ENCODE measurements at regions not wholly inside any gene's neighbourhood (a gene's known extent, or its start where the extent isn't known, plus 50 kb on each side); places are given as distances from the start of the nearest gene placed in this dataset.
A peak's percentile ranks its signal among the peaks of the same experiment; 100 is the strongest.

GRCh38 chr16:13552062-13552959, 367.6 kb upstream of the ERCC4 start:
- WGBS (ENCODE audit: extremely low coverage, insufficient read length, low lambda C conversion rate) = no CpG with 5 or more reads among the region's 15 CpGs
- H3K23ac ChIP-seq (ENCODE audit: insufficient read length, low read depth, low read length) = no peak overlapping the region
- H3K79me1 ChIP-seq (ENCODE audit: insufficient read depth, low read depth, low read length, poor library complexity, severe bottlenecking) = no peaks in the 10 kb centered on the region
- no peak overlapping the region for H2BK15ac ChIP-seq (ENCODE audit: low read depth, low read length)
- TF ChIP-seq CTCF (conservative IDR thresholded peaks at IDR 0.05) = peak; percentile 62
- Mint-ChIP-seq H3K27me3 (ENCODE audit: low read depth) (no peaks in the 10 kb centered on the region; the same call in 1 of the 2 replicates), H3K9me3 (no peaks in the 10 kb centered on the region), H3K4me3 (no peak overlapping the region), H3K27ac (peak overlapping the region in 1 of 3 experiments; percentile 5; a peak in 2 of 7 replicates), H3K4me1 (peaks cover 28 to 36% of the 10 kb centered on the region in 2 experiments), H3K36me3 (ENCODE audit: insufficient read depth in 1 of 3, low read depth in 3 of 3) (no peaks in the 10 kb centered on the region)
- H2AK5ac ChIP-seq (ENCODE audit: insufficient read length, low read length) = no peak overlapping the region
- H4K5ac ChIP-seq (ENCODE audit: insufficient read length, low read depth, low read length) = no peak overlapping the region
- no peak overlapping the region for H3K4me2 ChIP-seq (ENCODE audit: insufficient read depth, insufficient read length, low read length)
- no peak overlapping the region for H2BK20ac ChIP-seq (ENCODE audit: low read depth, low read length, poor library complexity, severe bottlenecking)
- H4K20me1 ChIP-seq (ENCODE audit: control insufficient read depth, insufficient read depth, insufficient read length) = no peaks in the 10 kb centered on the region
- DNase-seq = no peak
- H3K9ac ChIP-seq (ENCODE audit: extremely low read depth, insufficient read length, low read length) = no peak overlapping the region
- H4K91ac ChIP-seq (ENCODE audit: insufficient read length, low read depth, low read length) = peak overlapping the region; percentile 57
- H3K18ac ChIP-seq (ENCODE audit: insufficient read length, low read depth, low read length) = no peak overlapping the region
- H3K9me3 ChIP-seq (ENCODE audit: control insufficient read depth, low read depth, low read length) = no peaks in the 10 kb centered on the region
- H3K14ac ChIP-seq (ENCODE audit: insufficient read depth, low read length) = no peak overlapping the region
- no peaks in the 10 kb centered on the region for H3K79me2 ChIP-seq (ENCODE audit: insufficient read depth, low read length)
- no peak overlapping the region for H2BK12ac ChIP-seq (ENCODE audit: insufficient read length, low read depth, low read length)
- H3K27me3 ChIP-seq (ENCODE audit: insufficient read depth, low read length) = no peaks in the 10 kb centered on the region
- H3K4me1 ChIP-seq (ENCODE audit: insufficient read depth, low read length) = peaks cover 8% of the 10 kb centered on the region; the same call in 1 of the 2 replicates
- no peak overlapping the region for H4K8ac ChIP-seq (replicated peaks; ENCODE audit: insufficient read length, low read depth, low read length)
- no peaks in the 10 kb centered on the region for H3K23me2 ChIP-seq (ENCODE audit: insufficient read length, low read depth, low read length, poor library complexity, severe bottlenecking)
- no peak overlapping the region for H2AFZ ChIP-seq (ENCODE audit: low read length)
- H3T11ph ChIP-seq (ENCODE audit: low read length) = no peak overlapping the region
- H3K56ac ChIP-seq (ENCODE audit: insufficient read length, low read depth, low read length) = no peak overlapping the region
- no peak overlapping the region for H3K27ac ChIP-seq (ENCODE audit: insufficient read length, low read depth, low read length)
- no peak overlapping the region for H3K4ac ChIP-seq (ENCODE audit: low read depth, low read length)
- H2BK120ac ChIP-seq (ENCODE audit: low read depth, low read length, poor library complexity, severe bottlenecking) = no peak overlapping the region
- no peak overlapping the region for H2BK5ac ChIP-seq (ENCODE audit: insufficient read length, low read length)
